Activated CD4-positive, alpha-beta memory T cell treated with anti-CD3 and anti-CD28 coated beads for 36 hours (primary cell): ENCODE measurements at regions not wholly inside any gene's neighbourhood (a gene's known extent, or its start where the extent isn't known, plus 50 kb on each side); places are given as distances from the start of the nearest gene placed in this dataset.
"Not testable (repeated sequence)": the region's sequence is repeated elsewhere in the genome, so short reads cannot be mapped to it uniquely, and the experiment has no call there.

Source experiments
- CTCF ChIA-PET: fragments of 350-600 bp; sonication (Branson Sonifier 250); formaldehyde crosslinking; loops from one replicate; lab custom pipeline; 2021; ENCODE audit warnings: antibody characterized with exemption, inconsistent platforms; lab: Charles Lee
- POLR2A ChIA-PET: fragments of 350-600 bp; sonication (Branson Sonifier 250); formaldehyde crosslinking; loops from one replicate; lab custom pipeline; 2021; ENCODE audit warnings: antibody characterized with exemption; lab: Charles Lee
- DNase-seq: peaks from one replicate; pipeline ENCODE4 v3.0.0-alpha.2; 2020
- H3K27ac Mint-ChIP-seq: one replicate; pipeline ENCODE4 v1.8.0; 2021; ENCODE audit warnings: mixed read lengths
- H3K27me3 Mint-ChIP-seq: one replicate; pipeline ENCODE4 v1.8.0; 2021; ENCODE audit warnings: mixed read lengths
- H3K36me3 Mint-ChIP-seq: one replicate; pipeline ENCODE4 v1.8.0; 2021; ENCODE audit warnings: mixed read lengths
- H3K4me1 Mint-ChIP-seq: one replicate; pipeline ENCODE4 v1.8.0; 2021; ENCODE audit warnings: low read depth, mixed read lengths
- H3K4me3 Mint-ChIP-seq: one replicate; pipeline ENCODE4 v1.8.0; 2021; ENCODE audit warnings: mild to moderate bottlenecking, mixed read lengths
- H3K9me3 Mint-ChIP-seq: one replicate; pipeline ENCODE4 v1.8.0; 2021; ENCODE audit warnings: mixed read lengths
- intact Hi-C: fragments of 100-400 bp; cut with micrococcal nuclease; formaldehyde crosslinking; loops from one replicate; pipeline ENCODE4 v1.15.1; 2023

DNA sequence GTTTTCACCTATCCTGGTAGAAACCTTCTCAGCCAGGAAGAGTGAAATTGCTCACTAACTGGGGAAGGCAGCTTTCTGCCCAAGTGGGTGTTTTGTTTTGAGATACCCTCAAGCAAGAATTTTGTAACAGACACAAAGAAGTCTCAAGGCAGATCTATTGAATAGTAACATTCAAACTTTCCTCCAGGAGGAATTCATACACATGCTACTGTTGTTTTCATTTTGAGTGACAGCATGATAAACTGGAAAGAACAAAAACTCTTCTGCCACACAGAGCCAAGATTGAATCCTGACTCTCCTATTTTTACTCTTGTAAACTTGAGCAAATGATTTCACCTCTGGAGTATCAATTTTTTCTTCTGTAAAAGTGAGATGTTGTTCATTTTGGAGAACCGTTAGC, 54.8 kb upstream of the MBNL1 start:
- Mint-ChIP-seq H3K36me3 (no peaks in the 10 kb centered on the region), H3K4me3 (no peak overlapping the region), H3K27ac (no peak overlapping the region), H3K27me3 (no peaks in the 10 kb centered on the region), H3K9me3 (no peaks in the 10 kb centered on the region), H3K4me1 (peaks cover 58% of the 10 kb centered on the region)
- CTCF ChIA-PET = interaction anchor here (1.2 kb wide), 1 partner anchor 30 kb away, joined by 5 read pairs; no protein-coding TSS in a partner anchor
- POLR2A ChIA-PET = no interaction called here
- intact Hi-C loops = loop anchor here (1.0 kb wide), 1 partner anchor 8 kb away; no protein-coding TSS in a partner anchor
- no peak for DNase-seq

DNA sequence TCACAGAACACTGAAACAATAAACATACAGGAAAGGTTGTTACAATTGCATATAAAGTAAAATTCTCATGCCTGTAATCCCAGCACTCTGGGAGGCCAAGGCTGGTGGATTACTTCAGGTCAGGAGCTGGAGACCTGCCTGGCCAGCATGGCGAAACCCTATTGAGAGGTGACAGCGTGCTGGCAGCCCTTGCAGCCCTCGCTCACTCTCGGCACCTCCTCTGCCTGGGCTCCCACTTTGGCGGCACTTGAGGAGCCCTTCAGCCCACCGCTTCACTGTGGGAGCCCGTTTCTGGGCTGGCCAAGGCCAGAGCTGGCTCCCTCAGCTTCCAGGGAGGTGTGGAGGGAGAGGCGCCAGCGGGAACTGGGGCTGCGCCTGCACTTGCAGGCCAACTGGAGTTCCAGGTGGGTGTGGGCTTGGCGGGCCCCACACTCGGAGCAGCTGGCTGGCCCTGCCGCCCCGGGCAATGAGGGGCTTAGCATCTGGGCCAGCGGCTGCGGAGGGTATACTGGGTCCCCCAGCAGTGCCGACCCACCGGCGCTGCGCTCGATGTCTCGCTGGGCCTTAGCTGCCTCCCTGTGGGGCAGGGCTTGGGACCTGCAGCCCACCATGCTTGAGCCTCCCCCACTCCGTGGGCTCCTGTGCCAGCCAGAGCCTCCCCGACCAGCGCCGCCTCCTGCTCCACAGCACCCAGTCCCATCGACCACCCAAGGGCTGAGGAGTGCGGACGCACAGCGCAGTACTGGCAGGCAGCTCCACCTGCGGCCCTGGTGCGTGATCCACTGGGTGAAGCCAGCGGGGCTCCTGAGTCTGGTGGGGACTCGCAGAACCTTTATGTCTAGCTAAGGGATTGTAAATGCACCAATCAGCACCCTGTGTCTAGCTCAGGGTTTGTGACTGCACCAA, 51.5 kb upstream of the MBNL1 start:
- H3K4me3 Mint-ChIP-seq, H3K9me3 Mint-ChIP-seq, H3K27me3 Mint-ChIP-seq, DNase-seq, H3K27ac Mint-ChIP-seq, intact Hi-C loops, H3K36me3 Mint-ChIP-seq: not testable (repeated sequence)
- peaks cover 60% of the 10 kb centered on the region for H3K4me1 Mint-ChIP-seq
- CTCF ChIA-PET = interaction anchor here (1.8 kb wide), 1 partner anchor 231 kb away, joined by 3 read pairs; no protein-coding TSS in a partner anchor
- POLR2A ChIA-PET = interaction anchor here (1.3 to 2.2 kb wide), 2 partner anchors 8 to 14 kb away, joined by 4 to 7 read pairs; no protein-coding TSS in a partner anchor

DNA sequence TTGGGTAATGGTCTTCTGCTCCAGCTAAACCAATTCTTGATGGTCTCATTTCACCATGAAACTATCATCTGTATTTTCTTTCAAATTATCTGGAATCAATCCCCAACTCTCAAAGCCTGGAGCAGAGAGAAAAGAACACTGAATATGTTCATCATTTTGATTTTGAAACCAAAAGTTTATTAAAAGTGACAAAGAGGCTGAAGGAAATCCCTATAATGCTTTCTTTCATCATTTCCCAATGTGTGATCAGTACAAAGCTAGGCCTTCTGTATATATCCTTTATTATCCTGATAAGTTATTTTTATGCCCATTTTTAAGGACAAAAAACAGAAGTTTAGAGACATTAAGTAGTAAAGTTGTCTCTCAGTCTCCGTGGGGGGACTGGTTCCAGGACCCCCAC, 50.1 kb upstream of the MBNL1 start:
- peak overlapping the region; percentile 61 for H3K4me3 Mint-ChIP-seq
- POLR2A ChIA-PET = interaction anchor here (2.2 kb wide), 1 partner anchor 9 kb away, joined by 7 read pairs; no protein-coding TSS in a partner anchor
- no peak for DNase-seq
- H3K9me3 Mint-ChIP-seq = no peaks in the 10 kb centered on the region
- no peaks in the 10 kb centered on the region for H3K36me3 Mint-ChIP-seq
- peaks cover 61% of the 10 kb centered on the region for H3K4me1 Mint-ChIP-seq
- peak overlapping the region; percentile 44 for H3K27ac Mint-ChIP-seq
- intact Hi-C loops = no loop called here
- CTCF ChIA-PET = interaction anchor here (1.4 to 1.8 kb wide), 2 partner anchors 9 to 229 kb away, joined by 3 read pairs; no protein-coding TSS in a partner anchor
- H3K27me3 Mint-ChIP-seq = no peaks in the 10 kb centered on the region
